HG03103 (cell line): ENCODE measurements at regions not wholly inside any gene's neighbourhood (a gene's known extent, or its start where the extent isn't known, plus 50 kb on each side); places are given as distances from the start of the nearest gene placed in this dataset.

Experiments
- ATAC-seq: cut with Tn5 transposase; IDR thresholded peaks from one replicate; pipeline ENCODE4 v1.9.1; 2021; ENCODE audit warnings: low read depth; ENCODE audit not compliant: unreplicated experiment

DNA sequence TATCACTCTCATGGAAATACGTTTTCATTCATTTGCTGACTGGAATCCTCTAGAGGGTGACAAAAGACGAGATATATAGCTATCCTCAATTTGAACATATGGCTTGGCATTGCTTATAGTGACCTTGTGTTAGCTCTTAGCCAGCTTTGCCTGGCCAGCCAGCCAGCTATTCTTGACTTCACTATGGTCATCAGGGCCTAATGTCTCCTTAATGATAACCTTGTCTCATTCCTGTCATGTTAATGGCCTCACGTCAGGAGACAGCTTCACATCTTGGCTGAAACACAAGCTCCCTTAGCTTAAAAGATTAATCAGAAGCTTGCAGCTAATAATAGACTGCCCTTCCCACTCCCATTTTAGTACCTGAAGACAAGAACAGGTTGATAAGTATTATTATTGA, 1517.5 kb upstream of the PIK3C3 start:
- ATAC-seq = no peak

- ATAC-seq = no peak
Observed at GRCh38 chr18:40431071-40431985, 1523.7 kb upstream of the PIK3C3 start.

GRCh38 chr18:40423291-40423690, 1531.7 kb upstream of the PIK3C3 start:
- no peak for ATAC-seq

- no peak for ATAC-seq
Observed at GRCh38 chr18:40420675-40421074, 1534.4 kb upstream of the PIK3C3 start.

GRCh38 chr18:40417501-40417900, 1537.5 kb upstream of the PIK3C3 start:
- ATAC-seq = no peak

- ATAC-seq = no peak
Observed at GRCh38 chr18:40415821-40416220, 1539.2 kb upstream of the PIK3C3 start.

DNA sequence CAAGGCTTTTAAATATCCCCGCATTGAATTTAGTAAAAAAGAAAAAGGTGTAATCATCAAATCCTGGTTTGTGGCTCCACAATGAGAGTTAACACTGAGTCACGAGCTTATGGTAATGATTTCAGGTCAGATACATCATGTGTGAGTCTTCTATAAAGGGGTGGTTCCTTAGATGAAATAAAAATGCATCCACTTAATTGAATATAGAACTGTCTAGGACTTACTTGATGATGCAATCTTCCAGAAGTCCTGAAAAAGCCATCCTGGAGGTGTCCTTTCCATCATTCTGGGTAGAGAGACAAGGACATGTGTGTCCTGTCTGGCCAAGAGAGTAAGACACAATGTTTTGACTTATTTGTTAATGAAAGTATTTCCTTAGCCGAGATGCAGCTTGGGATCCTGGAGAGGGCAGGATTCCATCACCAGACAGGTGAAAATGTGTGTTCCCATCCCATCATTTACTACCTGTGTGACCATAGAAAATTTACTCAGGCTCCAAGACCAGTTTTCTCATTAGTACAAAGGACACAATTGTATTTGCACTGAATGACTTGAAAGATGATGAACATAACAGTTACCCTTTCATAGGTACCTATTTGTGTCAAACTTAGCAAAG, 1539.8 kb upstream of the PIK3C3 start:
- no peak for ATAC-seq

DNA sequence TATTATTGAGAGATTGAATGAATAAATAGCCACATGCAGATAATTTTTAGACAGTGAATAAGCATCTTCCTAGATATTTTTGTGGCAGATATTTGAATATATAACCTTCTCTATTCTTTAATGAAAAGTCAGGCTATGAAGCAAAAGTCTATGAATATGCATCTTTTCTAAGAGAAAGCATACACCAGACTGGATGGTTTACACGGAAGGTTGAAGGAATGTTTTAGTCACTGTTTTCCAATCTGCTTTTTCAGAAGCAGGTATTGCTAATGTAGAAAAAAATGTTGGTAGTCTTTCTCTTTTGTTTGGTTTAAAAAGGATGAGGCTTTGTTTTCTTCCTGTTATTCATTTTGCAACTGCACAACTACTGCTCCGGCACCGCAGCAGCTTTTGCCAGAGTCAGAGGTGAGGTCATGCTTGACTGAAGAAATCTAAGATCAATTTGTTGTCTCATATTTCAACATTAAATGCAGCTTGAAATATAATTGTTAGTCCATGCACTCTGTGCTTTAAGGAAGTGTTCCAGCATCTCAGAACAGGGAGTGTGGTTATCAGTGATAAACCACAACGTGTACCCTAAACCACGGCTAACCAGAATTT, 1540.8 kb upstream of the PIK3C3 start:
- no peak for ATAC-seq

DNA sequence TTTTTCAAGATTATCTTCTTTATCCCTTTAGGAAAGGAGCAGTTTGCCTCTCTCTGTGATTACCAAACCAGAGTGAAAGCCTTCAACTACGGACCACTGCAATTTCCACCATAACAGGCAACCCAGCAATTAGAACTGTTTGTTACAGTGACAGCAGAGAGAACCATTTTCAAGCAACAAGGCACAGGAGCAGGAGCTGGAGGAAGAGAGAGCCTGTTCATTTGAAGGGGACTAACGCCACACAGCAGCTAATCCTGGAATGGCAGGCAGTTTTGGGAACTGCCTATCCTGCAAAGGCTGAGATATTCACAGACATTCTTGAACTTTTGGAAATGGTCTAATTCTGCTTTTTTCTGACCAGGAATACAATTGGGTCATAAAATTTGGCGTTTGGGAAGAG, 1541.9 kb upstream of the PIK3C3 start:
- ATAC-seq = no peak

GRCh38 chr18:40412410-40412809, 1542.6 kb upstream of the PIK3C3 start:
- ATAC-seq = no peak

GRCh38 chr18:40407909-40408308, 1547.1 kb upstream of the PIK3C3 start:
- ATAC-seq = no peak

DNA sequence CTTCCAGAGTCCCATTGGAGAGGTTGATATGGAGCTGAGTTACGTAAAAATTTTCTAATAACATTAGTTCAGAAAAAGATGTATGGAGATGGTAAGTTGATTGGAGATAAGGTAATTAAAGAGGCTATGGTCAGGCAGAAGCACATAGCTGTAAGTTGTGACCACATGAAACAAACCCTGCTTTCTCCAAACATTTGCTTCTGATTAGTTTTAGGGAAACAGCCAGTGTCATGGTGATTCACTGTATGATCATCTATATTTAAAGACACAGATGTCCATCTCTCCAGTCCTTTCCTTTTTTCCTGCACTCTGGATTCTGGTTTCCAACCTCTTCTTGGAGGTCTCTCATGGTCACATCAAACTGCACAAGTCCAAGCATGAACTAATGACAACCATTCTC, 1550.8 kb upstream of the PIK3C3 start:
- ATAC-seq = no peak

DNA sequence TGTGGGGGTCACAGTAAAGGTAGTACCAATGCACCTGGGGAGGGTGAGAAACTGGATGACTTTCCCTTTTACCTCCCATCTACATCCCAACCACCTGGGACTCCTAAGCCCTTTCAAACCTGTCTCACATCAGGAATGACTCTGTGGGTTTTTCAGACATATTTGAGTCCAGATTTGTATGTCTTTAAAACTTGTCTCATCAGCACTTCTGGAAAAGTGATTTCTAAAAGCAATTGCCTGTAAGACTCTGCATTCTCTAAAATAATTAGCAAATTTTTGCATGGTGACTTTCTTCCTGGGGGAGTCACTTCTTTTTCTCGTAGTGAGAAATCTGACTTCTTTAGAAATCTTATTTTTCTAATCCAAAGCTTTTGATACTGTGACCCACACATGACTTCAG, 1553.0 kb upstream of the PIK3C3 start:
- no peak for ATAC-seq

- no peak for ATAC-seq
Observed at GRCh38 chr18:40388121-40388520, 1566.9 kb upstream of the PIK3C3 start.

DNA sequence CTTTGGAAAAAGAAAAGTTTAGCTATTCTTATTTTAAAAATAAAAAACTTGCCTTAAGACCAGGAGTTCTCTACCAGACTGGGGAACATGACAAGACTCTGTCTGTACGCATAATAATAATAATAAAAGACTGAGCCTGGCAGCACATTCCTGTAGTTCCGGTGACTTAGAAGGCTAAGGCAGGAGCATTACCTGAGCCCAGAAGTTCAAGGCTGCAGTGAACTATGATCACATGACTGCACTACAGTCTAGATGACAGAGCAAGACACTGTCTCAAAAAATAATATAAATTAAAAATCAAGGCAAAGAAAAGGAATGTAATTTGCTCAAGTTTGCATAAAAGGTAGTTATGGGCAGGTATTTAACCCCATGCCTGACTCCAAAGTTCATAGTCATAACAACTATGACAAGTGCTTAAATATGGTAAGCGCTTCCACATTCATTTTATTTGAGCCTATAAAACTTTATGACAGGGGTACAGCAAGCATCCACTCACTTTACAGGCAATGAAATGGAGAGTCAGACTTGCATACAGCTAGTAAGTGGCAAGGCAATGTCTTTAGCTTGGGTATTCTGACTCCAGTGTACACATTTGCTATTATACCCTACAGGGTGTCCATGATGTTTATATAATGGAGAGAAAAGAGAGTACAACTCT, 1567.8 kb upstream of the PIK3C3 start:
- ATAC-seq = no peak

GRCh38 chr18:40382197-40382596, 1572.8 kb upstream of the PIK3C3 start:
- ATAC-seq = no peak

DNA sequence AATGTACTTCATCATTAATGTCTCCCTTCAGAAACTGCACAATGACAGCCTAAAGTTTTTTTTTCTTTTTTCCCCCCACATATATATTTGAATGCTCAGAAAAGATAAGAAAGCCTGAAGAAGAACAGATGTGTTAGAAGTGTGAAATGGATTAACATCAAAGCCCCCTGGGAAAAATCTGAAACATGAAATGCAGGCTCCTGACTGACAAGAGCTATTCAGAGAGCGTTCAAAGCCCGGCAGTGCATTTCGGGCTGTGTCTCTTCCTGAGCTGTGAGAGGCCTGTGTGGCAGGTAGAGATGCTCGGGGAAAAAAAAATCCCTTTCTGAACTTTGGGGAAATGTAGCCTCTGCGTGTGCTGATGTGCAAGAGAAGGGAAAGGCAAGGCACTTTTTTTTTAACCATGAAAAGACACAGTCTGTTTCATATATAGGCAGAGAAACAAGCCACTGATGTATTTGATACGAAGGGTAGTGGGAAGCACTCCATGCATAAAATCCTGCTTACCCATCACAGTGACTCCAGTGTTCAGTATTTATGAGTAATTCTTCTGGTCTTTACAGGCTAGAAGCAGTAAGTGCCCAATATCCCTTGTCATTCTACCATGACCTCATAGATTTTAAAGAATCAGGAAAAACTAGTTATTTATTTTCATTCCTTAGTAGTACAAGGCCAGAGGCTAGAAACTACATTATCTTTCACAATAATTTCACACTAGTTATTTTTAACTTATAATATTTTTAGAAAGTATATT, 1574.2 kb upstream of the PIK3C3 start:
- no peak for ATAC-seq

DNA sequence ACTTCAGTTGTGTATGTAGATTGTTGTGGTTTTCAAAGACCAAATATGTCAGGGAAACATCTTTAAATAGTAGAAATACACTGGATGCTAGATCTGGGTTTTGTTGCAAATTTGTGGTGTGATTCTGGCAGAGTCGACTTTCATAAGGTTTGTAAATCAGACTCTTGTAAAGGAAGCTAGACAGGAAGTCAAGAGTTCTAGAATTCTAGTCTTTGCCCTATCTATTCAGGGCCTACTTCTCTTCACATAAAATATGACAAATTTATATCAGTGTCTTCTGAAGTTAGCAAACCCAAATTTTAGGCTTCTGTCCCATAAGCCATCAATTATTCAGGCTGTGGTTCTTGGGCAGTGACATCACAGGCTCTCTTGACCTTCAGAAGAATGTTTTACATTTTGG, 1579.2 kb upstream of the PIK3C3 start:
- ATAC-seq = no peak

GRCh38 chr18:40371673-40372072, 1583.4 kb upstream of the PIK3C3 start:
- ATAC-seq = no peak

DNA sequence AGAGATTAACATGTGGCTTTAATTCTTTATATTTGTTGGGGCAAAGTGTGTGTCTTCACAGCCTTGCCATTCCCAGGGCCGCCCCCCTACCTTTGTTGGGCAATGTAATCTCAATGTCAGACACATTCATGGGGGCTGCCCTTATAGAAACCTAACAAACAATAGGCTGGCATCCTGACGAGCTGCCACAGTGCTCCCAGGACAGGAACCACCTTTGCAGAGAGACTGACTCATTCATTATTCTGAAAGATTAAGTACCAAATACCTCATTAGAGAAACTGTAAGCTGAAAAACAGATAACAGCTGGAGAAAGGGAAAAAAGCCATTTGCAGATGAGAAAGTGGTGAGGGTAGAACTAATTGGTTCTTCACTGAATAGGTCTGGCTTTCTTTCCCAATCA, 1587.5 kb upstream of the PIK3C3 start:
- ATAC-seq = no peak

- no peak for ATAC-seq
Observed at GRCh38 chr18:40366521-40366920, 1588.5 kb upstream of the PIK3C3 start.
